ENCODE measurements at regions not wholly inside any gene's neighbourhood (a gene's known extent, or its start where the extent isn't known, plus 50 kb on each side); places are given as distances from the start of the nearest gene placed in this dataset.

DNA sequence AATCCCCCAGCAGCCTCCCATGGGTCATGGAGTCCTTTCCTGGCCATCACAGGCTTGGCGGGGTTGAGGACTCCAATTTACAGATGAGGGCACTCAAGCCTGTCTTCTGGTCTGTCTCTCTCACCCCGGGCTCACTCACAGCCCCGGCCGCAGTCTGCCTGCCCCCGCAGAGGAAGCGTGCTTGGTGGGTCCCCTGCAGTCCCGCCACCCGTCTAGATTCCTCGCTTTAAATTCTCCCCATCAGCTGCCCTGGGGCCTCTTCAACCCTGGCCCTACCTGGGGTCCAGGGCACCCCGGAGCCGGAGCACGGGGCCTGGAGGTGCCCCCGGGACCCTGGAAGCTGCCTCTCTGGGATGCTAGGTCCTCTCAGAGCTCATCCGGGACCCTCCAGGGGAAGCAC, 92.9 kb downstream of the ENGASE start:
- Histone ChIP-seq H3K27me3 (ENCODE audit: control insufficient read depth in 1 of 2, insufficient read depth in 2 of 2, low read length in 2 of 2) (peaks cover 41 to 92% of the 10 kb centered on the region in 2 experiments), H3K9me3 (ENCODE audit: low read length) (no peaks in the 10 kb centered on the region), H2AFZ (ENCODE audit: low read length) (no peak overlapping the region), H4K20me1 (ENCODE audit: insufficient read depth, low read length) (no peaks in the 10 kb centered on the region; the same call in 1 of the 2 replicates), H3K79me2 (ENCODE audit: insufficient read depth, low read length) (no peaks in the 10 kb centered on the region), H3K4me2 (ENCODE audit: low read depth, low read length) (no peak overlapping the region), H3K4me3 (replicated peaks in 1 of 3; ENCODE audit: insufficient read depth in 1 of 3, low read depth in 2 of 3, low read length in 3 of 3) (no peak overlapping the region), H3K9ac (ENCODE audit: insufficient read depth, low read depth, low read length) (no peak overlapping the region), H3K36me3 (replicated peaks in 1 of 2; ENCODE audit: control insufficient read depth in 1 of 2, insufficient read depth in 2 of 2, low read length in 2 of 2) (no peaks in the 10 kb centered on the region), H3K27ac (ENCODE audit: extremely low read length, insufficient read depth, low read length) (no peak overlapping the region), H3K4me1 (ENCODE audit: insufficient read depth, low read length) (no peaks in the 10 kb centered on the region)
- CTCF ChIA-PET (ENCODE audit: low intra/inter-chr PET ratio, low total read pairs), result no interaction called here
- ATAC-seq (no peak), DNase-seq (ENCODE audit: low spot score) (no peak), FAIRE-seq (no peak)
- intact Hi-C loops (cut with micrococcal nuclease; ENCODE audit: unreplicated experiment), result no loop called here
- 22% methylated on average over 10 of the region's 14 CpGs for WGBS (ENCODE audit: low lambda C conversion rate)
- POLR2A ChIA-PET, result no interaction called here
- BruUV-seq (replicated peaks), result no TSS peak
- in situ Hi-C loops (cut with HindIII; ENCODE audit: extremely low pct_ligation_motif_present, low pct_unique_long_range_greater_than_20kb), result no loop called here
- TF ChIP-seq ZFP36 (IDR thresholded peaks at IDR 0.05; ENCODE audit: borderline replicate concordance, low read depth, low read length, partially characterized antibody) (no peak), ZNF333 (CRISPR knock-in tag; IDR thresholded peaks at IDR 0.05; ENCODE audit: borderline replicate concordance) (no peak), ZBTB38 (CRISPR knock-in tag; IDR thresholded peaks at IDR 0.05) (no peak), ZBTB21 (CRISPR knock-in tag; IDR thresholded peaks at IDR 0.05) (no peak), KDM2A (CRISPR knock-in tag; IDR thresholded peaks at IDR 0.05; ENCODE audit: borderline replicate concordance, low read depth) (no peak), ZNF670 (CRISPR knock-in tag; IDR thresholded peaks at IDR 0.05; ENCODE audit: borderline replicate concordance) (no peak), NFE2L1 (CRISPR knock-in tag; IDR thresholded peaks at IDR 0.05; ENCODE audit: borderline replicate concordance) (no peak), CC2D1A (CRISPR knock-in tag; IDR thresholded peaks at IDR 0.05) (no peak), NFKB2 (CRISPR knock-in tag; IDR thresholded peaks at IDR 0.05; ENCODE audit: borderline replicate concordance) (no peak), HOXA3 (CRISPR knock-in tag; IDR thresholded peaks at IDR 0.05) (no peak), ZNF549 (CRISPR knock-in tag; IDR thresholded peaks at IDR 0.05) (no peak), KLF15 (CRISPR knock-in tag; IDR thresholded peaks at IDR 0.05; ENCODE audit: borderline replicate concordance) (no peak)
- TF ChIP-seq, protein P1, sequence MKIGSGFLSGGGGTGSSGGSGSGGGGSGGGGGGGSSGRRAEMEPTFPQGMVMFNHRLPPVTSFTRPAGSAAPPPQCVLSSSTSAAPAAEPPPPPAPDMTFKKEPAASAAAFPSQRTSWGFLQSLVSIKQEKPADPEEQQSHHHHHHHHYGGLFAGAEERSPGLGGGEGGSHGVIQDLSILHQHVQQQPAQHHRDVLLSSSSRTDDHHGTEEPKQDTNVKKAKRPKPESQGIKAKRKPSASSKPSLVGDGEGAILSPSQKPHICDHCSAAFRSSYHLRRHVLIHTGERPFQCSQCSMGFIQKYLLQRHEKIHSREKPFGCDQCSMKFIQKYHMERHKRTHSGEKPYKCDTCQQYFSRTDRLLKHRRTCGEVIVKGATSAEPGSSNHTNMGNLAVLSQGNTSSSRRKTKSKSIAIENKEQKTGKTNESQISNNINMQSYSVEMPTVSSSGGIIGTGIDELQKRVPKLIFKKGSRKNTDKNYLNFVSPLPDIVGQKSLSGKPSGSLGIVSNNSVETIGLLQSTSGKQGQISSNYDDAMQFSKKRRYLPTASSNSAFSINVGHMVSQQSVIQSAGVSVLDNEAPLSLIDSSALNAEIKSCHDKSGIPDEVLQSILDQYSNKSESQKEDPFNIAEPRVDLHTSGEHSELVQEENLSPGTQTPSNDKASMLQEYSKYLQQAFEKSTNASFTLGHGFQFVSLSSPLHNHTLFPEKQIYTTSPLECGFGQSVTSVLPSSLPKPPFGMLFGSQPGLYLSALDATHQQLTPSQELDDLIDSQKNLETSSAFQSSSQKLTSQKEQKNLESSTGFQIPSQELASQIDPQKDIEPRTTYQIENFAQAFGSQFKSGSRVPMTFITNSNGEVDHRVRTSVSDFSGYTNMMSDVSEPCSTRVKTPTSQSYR (CRISPR knock-in tag; IDR thresholded peaks at IDR 0.05; ENCODE audit: borderline replicate concordance), result no peak
- TF ChIP-seq, protein P2, sequence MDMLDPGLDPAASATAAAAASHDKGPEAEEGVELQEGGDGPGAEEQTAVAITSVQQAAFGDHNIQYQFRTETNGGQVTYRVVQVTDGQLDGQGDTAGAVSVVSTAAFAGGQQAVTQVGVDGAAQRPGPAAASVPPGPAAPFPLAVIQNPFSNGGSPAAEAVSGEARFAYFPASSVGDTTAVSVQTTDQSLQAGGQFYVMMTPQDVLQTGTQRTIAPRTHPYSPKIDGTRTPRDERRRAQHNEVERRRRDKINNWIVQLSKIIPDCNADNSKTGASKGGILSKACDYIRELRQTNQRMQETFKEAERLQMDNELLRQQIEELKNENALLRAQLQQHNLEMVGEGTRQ (IDR thresholded peaks at IDR 0.05; ENCODE audit: low read depth, low read length), result no peak
- TF ChIP-seq, protein P2 (CRISPR knock-in tag; IDR thresholded peaks at IDR 0.05; ENCODE audit: borderline replicate concordance), result no peak
- TF ChIP-seq, protein P3, sequence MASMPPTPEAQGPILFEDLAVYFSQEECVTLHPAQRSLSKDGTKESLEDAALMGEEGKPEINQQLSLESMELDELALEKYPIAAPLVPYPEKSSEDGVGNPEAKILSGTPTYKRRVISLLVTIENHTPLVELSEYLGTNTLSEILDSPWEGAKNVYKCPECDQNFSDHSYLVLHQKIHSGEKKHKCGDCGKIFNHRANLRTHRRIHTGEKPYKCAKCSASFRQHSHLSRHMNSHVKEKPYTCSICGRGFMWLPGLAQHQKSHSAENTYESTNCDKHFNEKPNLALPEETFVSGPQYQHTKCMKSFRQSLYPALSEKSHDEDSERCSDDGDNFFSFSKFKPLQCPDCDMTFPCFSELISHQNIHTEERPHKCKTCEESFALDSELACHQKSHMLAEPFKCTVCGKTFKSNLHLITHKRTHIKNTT (CRISPR knock-in tag; IDR thresholded peaks at IDR 0.05), result no peak

Measured in HepG2 (cell line).